Duodenal mucosa (tissue), 2 donors: ENCODE measurements at regions not wholly inside any gene's neighbourhood (a gene's known extent, or its start where the extent isn't known, plus 50 kb on each side); places are given as distances from the start of the nearest gene placed in this dataset.

Experiments
- H3K27ac ChIP-seq: one replicate; pipeline ENCODE4 v1.7.0; 2013; ENCODE audit warnings: low read depth, low read length
- H3K27me3 ChIP-seq, 2 donors: one replicate each; pipeline ENCODE4 v1.7.0; 2013; ENCODE audit warnings: low read length in 2 of 2, control low read depth in 1 of 2; ENCODE audit not compliant: insufficient read depth in 2 of 2, control insufficient read depth in 1 of 2
- H3K36me3 ChIP-seq, 2 donors: one replicate each; pipeline ENCODE4 v1.7.0; 2013; ENCODE audit warnings: low read length in 2 of 2, control low read depth in 1 of 2; ENCODE audit not compliant: insufficient read depth in 2 of 2, control insufficient read depth in 1 of 2
- H3K4me1 ChIP-seq, 2 donors: one replicate each; pipeline ENCODE4 v1.7.0; 2013; ENCODE audit warnings: low read length in 2 of 2, control low read depth in 1 of 2; ENCODE audit not compliant: insufficient read depth in 2 of 2, control insufficient read depth in 1 of 2
- H3K4me3 ChIP-seq, 2 donors: one replicate each; pipeline ENCODE4 v1.7.0; 2013; ENCODE audit warnings: low read length in 2 of 2, low read depth in 1 of 2
- H3K9ac ChIP-seq, 2 donors: one replicate each; pipeline ENCODE4 v1.7.0; 2013; ENCODE audit warnings: low read length in 2 of 2, low read depth in 1 of 2
- H3K9me3 ChIP-seq, 2 donors: one replicate each; pipeline ENCODE4 v1.7.0; 2013; ENCODE audit warnings: low read length in 2 of 2, control low read depth in 1 of 2; ENCODE audit not compliant: control insufficient read depth in 1 of 2

DNA sequence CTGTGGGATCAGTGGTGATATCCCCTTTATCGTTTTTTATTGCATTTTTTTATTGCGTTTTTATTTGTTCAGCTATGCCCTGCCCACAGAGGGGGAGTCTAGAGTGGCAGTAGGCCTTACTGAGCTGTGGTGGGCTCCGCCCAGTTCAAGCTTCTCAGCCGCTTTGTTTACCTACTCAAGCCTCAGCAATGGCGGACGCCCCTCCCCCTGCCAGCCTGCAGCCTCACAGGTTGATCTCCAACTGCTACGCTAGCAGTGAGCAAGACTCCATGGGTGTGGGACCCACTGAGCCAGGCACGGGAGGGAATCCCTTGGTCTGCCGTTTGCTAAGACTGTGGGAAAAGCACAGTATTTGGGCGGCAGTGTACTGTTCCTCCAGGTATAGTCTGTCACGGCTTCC lies 500.6 kb upstream of the MCTP2 start:
- peaks cover 3 to 4% of the 10 kb centered on the region in 2 donors for H3K9me3 ChIP-seq
- H3K4me1 ChIP-seq, result no peaks in the 10 kb centered on the region
- no peak overlapping the region for H3K27ac ChIP-seq
- no peaks in the 10 kb centered on the region for H3K36me3 ChIP-seq
- H3K9ac ChIP-seq, result no peak overlapping the region
- H3K4me3 ChIP-seq, result no peak overlapping the region
- no peaks in the 10 kb centered on the region for H3K27me3 ChIP-seq

DNA sequence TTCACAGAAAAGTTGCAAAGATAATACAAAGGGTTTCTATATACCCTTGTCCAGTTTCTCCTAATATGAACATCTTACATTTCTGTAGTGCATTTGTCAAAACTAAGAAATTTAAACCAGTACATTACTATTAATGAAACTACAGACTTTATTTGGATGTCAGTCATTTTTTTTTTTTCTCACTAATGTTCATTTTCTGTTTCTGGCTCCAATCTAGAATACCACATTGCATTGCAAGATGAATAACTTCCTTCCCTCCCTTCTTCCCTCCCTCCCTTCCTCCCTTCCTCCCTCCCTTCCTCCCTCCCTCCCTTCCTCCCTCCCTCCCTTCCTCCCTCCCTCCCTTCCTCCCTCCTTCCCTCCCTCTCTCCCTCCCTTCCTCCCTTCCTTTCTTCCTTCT lies 509.2 kb upstream of the MCTP2 start:
- Histone ChIP-seq H3K27me3 (no peaks in the 10 kb centered on the region), H3K27ac (no peak overlapping the region), H3K36me3 (no peaks in the 10 kb centered on the region), H3K4me1 (no peaks in the 10 kb centered on the region), H3K4me3 (no peak overlapping the region), H3K9ac (no peak overlapping the region), H3K9me3 (no peaks in the 10 kb centered on the region)

DNA sequence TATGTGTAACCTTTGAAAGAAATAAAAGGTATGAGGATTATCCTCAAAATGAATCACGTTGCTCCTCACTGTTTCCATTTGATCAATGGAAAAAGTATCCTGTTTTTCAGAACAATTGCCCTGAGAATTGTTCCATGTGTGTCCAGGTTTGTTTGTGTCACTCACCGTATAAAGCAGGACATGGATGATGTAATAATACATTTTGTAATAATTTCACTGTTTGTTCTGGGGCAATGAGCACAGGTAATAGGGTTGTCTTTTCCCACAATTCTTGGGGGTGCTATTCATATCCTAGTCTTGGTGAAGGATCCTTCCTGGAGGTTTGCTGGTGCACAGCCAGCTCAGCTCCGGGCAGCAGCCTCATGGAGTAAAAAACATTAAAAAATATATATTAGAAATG lies 510.8 kb upstream of the MCTP2 start:
- Histone ChIP-seq H3K36me3 (no peaks in the 10 kb centered on the region), H3K27ac (no peak overlapping the region), H3K27me3 (no peaks in the 10 kb centered on the region), H3K9ac (no peak overlapping the region), H3K9me3 (no peaks in the 10 kb centered on the region), H3K4me1 (no peaks in the 10 kb centered on the region), H3K4me3 (no peak overlapping the region)

DNA sequence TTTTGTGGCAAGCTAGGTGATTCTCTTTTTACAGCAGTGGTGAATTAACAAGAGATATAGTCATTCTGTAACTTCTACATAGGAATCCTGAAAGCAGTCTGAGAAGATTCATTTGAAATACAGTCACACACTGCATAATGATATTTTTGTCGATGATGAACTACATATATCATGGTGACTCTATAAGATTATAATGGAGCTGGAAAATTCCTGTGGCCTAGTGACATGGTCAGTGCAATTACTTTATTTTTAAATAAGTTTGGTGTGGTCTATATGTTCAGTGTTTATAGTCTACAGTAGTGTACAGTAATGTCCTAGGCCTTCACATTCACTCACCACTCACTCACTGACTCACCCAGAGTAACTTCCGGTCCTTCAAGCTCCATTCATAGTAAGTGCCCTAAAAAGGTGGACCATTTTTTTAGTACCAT lies 511.4 kb upstream of the MCTP2 start:
- Histone ChIP-seq H3K4me1 (no peaks in the 10 kb centered on the region), H3K4me3 (no peak overlapping the region), H3K36me3 (no peaks in the 10 kb centered on the region), H3K9me3 (no peaks in the 10 kb centered on the region), H3K9ac (no peak overlapping the region), H3K27me3 (no peaks in the 10 kb centered on the region), H3K27ac (no peak overlapping the region)

DNA sequence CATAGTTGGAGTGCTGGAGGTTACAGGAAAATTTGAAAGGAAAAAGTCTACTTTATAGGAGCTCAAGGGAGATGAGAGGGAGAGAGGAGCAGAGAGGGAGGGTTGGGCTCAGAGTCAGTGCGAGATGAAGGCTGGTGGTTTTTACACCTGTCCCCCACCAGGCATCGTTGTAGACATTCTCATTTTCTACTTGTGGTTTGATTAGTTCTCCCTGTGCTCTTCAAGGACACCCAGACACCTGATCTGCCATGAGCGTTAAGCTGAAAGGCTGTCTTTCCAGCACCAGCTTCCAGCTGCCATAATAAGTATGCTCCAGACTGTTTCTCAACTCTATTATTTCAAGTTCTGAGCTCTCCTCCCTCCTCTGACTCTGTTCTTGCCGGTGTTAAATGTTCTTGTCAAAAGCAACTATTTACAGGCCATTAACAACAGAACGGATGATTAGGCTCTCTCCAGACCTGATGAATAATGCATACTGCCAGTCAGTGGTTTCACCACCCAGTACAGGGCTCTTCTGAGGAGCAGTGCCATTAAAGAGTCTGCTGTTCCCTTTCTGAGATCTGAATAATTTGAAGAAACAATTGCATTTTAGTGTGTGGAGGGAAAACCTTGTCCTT lies 514.6 kb upstream of the MCTP2 start:
- H3K4me3 ChIP-seq, result no peak overlapping the region
- no peak overlapping the region for H3K9ac ChIP-seq
- no peak overlapping the region for H3K27ac ChIP-seq
- H3K9me3 ChIP-seq, result no peaks in the 10 kb centered on the region
- no peaks in the 10 kb centered on the region for H3K27me3 ChIP-seq
- H3K4me1 ChIP-seq, result no peaks in the 10 kb centered on the region
- H3K36me3 ChIP-seq, result no peaks in the 10 kb centered on the region

DNA sequence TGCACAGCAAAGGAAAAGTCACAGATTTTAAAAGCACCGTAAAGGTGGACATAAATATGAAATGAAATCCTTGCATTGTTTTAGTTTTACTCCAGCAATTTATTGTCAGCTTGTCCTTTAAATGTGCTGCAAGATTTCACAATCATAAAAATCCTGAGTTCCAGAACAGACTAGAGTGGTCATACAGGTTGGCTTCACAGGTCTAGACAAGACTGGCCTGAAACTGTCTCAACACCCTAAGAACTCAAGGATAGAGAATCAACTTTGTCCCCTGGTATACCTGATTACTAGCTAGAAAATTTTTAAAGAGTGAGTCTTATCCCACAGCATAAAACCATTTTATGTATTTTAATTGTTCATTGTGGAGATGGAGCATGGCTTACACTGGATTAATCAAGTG lies 521.7 kb upstream of the MCTP2 start:
- Histone ChIP-seq H3K4me3 (no peak overlapping the region), H3K27ac (no peak overlapping the region), H3K36me3 (no peaks in the 10 kb centered on the region), H3K27me3 (no peaks in the 10 kb centered on the region), H3K9me3 (no peaks in the 10 kb centered on the region), H3K9ac (no peak overlapping the region), H3K4me1 (no peaks in the 10 kb centered on the region)

DNA sequence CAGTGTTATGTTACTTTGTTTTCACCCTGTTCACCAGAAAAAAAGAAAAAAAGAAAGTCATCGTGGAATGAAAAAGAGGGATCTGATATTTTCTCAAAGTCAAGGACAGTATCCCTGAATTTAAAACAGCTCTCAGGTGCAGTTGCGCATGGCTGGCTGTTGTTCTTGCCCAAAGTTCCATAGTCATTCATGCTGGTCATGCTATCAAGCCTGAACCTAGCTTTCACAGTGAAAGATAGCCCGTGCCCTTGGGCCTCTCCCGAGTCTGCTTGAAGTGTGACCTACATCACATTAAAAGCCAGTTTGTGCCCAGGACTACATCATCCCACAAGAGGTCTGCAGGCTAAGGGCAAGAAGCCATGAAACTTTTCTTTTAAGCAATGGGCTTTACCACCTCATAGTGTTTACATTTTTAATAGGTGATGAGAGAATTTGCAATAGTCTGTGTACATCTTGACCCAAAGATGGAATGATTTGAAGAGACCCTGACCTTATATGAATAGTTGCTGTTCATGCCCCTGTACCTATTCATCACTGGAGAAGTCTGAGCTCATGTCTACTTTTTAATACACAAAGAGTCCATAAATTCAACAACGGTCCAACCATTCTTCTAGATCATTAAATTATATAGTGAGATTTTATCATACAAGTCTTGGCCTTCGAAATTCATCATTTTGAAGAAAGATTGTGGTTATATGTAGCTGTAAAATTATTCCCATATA lies 522.5 kb upstream of the MCTP2 start:
- no peak overlapping the region for H3K9ac ChIP-seq

DNA sequence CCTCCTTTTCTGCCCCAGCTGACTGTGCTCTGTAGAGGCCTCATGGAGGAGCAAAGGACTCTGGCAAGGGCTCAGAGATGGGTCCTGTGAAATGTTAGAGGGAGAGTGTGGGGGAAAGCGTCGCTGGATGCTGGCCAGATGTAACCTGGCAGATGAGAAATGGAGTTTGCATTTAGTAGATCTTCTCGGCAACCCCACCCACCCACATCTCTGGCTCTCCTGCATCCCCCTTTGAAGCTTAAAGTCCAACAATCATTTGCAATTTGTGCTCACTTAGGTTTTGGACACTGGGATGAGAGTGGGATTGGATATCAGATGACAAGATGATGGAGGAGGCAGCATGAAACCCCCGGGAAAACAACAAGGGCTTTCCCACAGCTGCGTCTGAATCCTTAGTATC lies 523.6 kb upstream of the MCTP2 start:
- no peaks in the 10 kb centered on the region for H3K9me3 ChIP-seq
- H3K36me3 ChIP-seq, result no peaks in the 10 kb centered on the region
- H3K27ac ChIP-seq, result no peak overlapping the region
- H3K4me1 ChIP-seq, result no peaks in the 10 kb centered on the region
- no peaks in the 10 kb centered on the region for H3K27me3 ChIP-seq
- H3K4me3 ChIP-seq, result no peak overlapping the region
- no peak overlapping the region for H3K9ac ChIP-seq

More for the DNA sequence above, 522.5 kb upstream of the MCTP2 start:
- H3K27me3 ChIP-seq, result no peaks in the 10 kb centered on the region
- no peak overlapping the region for H3K4me3 ChIP-seq
- no peaks in the 10 kb centered on the region for H3K4me1 ChIP-seq
- no peaks in the 10 kb centered on the region for H3K9me3 ChIP-seq
- H3K36me3 ChIP-seq, result no peaks in the 10 kb centered on the region
- H3K27ac ChIP-seq, result no peak overlapping the region

DNA sequence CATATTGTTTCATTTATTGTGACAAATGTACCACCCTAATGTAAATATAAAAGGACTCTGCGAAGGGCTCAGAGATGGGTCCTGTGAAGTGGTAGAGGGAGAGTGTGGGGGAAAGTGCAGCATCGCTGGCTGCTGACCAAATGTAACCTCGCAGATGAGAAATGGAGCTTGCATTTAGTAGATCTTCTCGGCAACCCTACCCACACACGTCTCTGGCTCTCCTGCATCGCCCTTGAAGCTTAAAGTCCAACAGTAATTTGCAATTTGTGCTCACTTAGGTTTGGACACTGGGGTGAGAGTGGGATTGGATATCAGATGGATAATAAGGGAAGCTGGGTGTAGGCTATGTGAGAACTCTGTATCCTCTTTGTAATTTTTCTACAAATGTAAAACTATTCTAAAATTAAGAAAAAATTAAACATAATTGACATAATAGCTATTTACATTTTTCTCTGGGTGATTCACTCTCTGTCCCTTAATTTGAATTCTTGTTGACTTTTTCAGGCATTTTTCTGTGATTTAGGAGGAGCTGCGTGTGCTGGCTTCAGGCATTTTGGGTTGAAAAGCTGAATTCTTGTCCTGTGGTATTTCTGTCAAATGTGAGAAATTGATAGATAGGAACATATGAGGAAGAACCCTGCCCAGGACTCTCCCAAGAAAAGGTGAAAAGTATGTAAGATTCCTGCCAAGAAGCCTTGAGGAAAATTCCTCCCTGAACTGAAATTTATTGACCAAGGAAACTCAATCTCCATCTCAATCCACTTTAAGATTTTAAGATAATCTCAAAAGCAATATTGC lies 524.7 kb upstream of the MCTP2 start:
- Histone ChIP-seq H3K4me3 (no peak overlapping the region), H3K36me3 (no peaks in the 10 kb centered on the region), H3K9me3 (no peaks in the 10 kb centered on the region), H3K27ac (no peak overlapping the region), H3K9ac (no peak overlapping the region), H3K4me1 (no peaks in the 10 kb centered on the region), H3K27me3 (no peaks in the 10 kb centered on the region)

DNA sequence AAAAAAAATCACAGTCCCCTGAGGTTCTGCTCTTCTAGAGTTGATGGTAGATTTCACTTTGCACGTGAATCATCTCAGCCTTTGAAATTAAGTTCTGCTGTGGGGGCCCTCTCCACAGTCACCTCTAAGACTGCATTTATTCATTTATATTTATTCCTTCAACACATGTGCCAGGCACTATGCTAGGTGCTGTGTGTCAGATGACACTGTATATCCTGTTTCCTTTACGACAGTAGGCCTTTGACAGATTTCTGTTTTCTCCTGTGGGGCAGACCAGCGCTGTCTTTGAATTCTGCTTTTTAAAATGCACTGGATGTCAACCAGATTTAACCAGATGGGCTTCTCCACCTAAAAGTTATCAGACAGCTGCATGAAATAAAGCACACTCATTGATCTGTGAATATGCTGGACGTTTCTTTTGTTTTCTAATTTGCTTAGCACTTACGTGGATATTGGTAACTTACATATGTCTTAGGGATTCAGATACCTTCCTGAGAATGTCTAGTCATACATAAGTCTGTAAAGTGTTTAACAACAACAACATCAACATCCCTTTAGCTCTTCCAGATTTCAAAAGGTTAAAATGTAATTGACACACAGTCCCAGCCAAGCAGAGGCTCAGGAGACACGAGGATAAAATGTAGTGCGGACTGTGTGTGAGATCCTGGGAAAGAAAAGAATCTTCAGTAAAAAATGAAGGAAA lies 525.5 kb upstream of the MCTP2 start:
- H3K4me3 ChIP-seq, result no peak overlapping the region
- H3K4me1 ChIP-seq, result no peaks in the 10 kb centered on the region
- H3K36me3 ChIP-seq, result no peaks in the 10 kb centered on the region
- H3K27me3 ChIP-seq, result no peaks in the 10 kb centered on the region
- no peak overlapping the region for H3K27ac ChIP-seq
- no peaks in the 10 kb centered on the region for H3K9me3 ChIP-seq
- no peak overlapping the region for H3K9ac ChIP-seq
